ENCODE measurements at regions not wholly inside any gene's neighbourhood (a gene's known extent, or its start where the extent isn't known, plus 50 kb on each side); places are given as distances from the start of the nearest gene placed in this dataset.
A peak's percentile ranks its signal among the peaks of the same experiment; 100 is the strongest.

DNA sequence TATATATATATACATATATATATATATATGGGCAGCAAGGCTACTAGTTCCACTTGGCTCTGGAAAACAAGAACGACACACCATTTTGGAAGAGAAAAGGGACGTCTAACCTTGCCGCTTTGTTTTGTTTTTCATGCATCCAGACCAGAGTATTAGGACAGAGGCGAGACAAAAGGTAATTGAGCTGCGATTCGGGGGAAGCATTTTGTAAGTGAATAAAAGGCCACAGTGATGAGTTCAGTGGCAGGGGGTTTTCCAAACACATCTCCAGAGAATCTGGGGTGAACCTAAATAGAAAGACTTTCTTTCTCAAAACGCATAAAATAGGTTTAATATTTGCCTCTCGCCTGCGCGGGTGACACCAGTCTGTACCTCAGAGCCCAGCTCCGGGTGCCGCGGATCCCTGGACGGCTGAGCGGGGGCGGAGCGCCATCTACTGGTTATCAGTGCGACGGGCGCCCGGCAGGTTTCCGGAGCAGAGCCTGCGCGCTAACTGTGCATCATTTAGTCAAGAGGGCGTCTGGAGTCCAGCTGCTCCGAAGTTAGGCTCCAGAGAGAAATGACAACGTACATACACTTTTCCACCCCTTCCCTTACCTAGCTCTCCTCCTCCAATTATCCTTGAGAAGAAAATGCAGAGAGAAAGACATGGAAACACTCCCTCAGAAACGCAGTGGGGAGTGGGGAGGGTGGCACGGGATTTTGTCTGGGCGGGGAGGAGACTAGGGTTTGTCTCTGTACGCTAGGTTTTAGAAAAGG lies 262.3 kb downstream of the TBC1D4 start:
- TF ChIP-seq, protein P1, sequence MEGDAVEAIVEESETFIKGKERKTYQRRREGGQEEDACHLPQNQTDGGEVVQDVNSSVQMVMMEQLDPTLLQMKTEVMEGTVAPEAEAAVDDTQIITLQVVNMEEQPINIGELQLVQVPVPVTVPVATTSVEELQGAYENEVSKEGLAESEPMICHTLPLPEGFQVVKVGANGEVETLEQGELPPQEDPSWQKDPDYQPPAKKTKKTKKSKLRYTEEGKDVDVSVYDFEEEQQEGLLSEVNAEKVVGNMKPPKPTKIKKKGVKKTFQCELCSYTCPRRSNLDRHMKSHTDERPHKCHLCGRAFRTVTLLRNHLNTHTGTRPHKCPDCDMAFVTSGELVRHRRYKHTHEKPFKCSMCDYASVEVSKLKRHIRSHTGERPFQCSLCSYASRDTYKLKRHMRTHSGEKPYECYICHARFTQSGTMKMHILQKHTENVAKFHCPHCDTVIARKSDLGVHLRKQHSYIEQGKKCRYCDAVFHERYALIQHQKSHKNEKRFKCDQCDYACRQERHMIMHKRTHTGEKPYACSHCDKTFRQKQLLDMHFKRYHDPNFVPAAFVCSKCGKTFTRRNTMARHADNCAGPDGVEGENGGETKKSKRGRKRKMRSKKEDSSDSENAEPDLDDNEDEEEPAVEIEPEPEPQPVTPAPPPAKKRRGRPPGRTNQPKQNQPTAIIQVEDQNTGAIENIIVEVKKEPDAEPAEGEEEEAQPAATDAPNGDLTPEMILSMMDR (conservative IDR thresholded peaks at IDR 0.05 in 1 of 2, IDR thresholded peaks at IDR 0.05 in 1 of 2; ENCODE audit: low read depth in 1 of 2, low read length in 2 of 2) = peak; percentile 82 to 86
- no peak for TF ChIP-seq EZH2 (IDR thresholded peaks at IDR 0.05; ENCODE audit: low read length, missing control alignments)

All from fibroblast of lung (primary cell).